ENCODE measurements at regions not wholly inside any gene's neighbourhood (a gene's known extent, or its start where the extent isn't known, plus 50 kb on each side); places are given as distances from the start of the nearest gene placed in this dataset.

DNA sequence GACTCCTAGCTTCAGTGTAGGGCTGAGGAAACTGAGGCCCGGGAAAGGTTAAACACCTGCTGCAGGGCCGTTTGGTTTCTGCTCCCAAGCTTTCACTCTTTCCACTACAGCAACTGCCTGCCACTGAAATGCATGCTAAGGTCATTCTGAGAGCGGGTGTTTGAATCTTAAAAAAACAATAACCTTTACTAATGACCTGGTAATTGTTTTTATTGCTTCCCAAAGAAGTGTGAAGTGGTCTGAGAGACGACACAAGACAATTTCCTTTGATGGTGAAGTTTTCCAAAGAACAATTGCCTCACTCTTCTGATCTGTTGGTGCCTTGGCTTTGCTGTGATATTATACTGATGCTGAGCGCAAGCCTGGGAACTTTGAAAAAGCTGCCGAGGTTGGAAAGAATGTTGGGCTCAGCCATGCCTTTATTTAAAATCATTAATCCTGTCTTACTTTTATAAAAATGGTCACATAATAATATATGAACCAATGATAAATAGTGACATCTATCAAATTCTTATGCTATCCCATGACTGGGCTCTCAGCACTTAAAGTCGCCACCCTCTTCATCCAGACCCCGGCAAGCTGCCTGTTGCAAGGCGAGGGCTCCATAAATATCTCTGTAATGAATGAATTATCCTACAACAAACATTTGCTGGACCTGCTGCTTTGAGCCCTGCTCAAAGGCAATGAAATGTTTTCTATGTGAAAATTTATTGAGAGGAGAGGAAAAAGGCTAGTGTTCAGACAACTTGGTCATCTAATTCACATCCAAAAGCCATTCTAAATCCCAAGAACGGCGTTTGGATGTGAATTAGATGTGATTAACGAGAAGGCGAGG, 67.8 kb upstream of the SOD3 start:
- TF ChIP-seq, protein P1, sequence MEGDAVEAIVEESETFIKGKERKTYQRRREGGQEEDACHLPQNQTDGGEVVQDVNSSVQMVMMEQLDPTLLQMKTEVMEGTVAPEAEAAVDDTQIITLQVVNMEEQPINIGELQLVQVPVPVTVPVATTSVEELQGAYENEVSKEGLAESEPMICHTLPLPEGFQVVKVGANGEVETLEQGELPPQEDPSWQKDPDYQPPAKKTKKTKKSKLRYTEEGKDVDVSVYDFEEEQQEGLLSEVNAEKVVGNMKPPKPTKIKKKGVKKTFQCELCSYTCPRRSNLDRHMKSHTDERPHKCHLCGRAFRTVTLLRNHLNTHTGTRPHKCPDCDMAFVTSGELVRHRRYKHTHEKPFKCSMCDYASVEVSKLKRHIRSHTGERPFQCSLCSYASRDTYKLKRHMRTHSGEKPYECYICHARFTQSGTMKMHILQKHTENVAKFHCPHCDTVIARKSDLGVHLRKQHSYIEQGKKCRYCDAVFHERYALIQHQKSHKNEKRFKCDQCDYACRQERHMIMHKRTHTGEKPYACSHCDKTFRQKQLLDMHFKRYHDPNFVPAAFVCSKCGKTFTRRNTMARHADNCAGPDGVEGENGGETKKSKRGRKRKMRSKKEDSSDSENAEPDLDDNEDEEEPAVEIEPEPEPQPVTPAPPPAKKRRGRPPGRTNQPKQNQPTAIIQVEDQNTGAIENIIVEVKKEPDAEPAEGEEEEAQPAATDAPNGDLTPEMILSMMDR (conservative IDR thresholded peaks at IDR 0.05; ENCODE audit: low read depth, low read length) = no peak
- TF ChIP-seq EZH2 (IDR thresholded peaks at IDR 0.05; ENCODE audit: low read length, unreplicated experiment) (no peak), EZH2phosphoT487 (IDR thresholded peaks at IDR 0.05; ENCODE audit: borderline replicate concordance, low read length) (no peak)

Measured in PC-3 (cell line).